H1 (cell line): ENCODE measurements at regions not wholly inside any gene's neighbourhood (a gene's known extent, or its start where the extent isn't known, plus 50 kb on each side); places are given as distances from the start of the nearest gene placed in this dataset.

Source experiments
- JUND ChIP-seq: IDR thresholded peaks from 2 replicates; pipeline ENCODE4 v1.6.1; 2011; ENCODE audit warnings: mild to moderate bottlenecking, improper control_type of control experiment, low read length
- TF ChIP-seq, protein P1 (sequence below): fragments of 300-600 bp; sonication (generic); IDR thresholded peaks from 2 replicates; pipeline ENCODE4 v1.7.1; 2012; ENCODE audit warnings: low read length, moderate library complexity, mild to moderate bottlenecking, inconsistent platforms; ENCODE audit not compliant: insufficient replicate concordance

DNA sequence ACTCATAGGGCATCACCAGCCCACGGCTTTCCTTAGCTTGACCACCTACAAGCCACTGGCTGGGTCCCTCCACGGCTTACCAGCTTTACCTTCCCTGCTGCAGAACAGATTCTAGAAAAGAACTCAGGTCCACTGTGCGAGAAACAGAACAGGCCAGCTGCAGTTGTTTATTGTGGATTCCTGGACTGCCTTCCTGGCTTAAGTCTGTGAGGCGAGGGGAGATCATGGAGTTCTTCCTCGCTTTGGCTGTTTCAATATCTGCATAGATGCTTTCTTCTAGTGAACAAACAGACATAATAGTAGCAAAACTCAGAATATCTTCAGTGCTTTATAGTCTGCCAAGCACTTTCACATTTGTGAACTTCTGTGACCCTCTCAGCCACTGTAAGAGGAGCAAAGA, 162.9 kb upstream of the HABP2 start (continued):
- TF ChIP-seq JUND = no peak
- TF ChIP-seq, protein P1, sequence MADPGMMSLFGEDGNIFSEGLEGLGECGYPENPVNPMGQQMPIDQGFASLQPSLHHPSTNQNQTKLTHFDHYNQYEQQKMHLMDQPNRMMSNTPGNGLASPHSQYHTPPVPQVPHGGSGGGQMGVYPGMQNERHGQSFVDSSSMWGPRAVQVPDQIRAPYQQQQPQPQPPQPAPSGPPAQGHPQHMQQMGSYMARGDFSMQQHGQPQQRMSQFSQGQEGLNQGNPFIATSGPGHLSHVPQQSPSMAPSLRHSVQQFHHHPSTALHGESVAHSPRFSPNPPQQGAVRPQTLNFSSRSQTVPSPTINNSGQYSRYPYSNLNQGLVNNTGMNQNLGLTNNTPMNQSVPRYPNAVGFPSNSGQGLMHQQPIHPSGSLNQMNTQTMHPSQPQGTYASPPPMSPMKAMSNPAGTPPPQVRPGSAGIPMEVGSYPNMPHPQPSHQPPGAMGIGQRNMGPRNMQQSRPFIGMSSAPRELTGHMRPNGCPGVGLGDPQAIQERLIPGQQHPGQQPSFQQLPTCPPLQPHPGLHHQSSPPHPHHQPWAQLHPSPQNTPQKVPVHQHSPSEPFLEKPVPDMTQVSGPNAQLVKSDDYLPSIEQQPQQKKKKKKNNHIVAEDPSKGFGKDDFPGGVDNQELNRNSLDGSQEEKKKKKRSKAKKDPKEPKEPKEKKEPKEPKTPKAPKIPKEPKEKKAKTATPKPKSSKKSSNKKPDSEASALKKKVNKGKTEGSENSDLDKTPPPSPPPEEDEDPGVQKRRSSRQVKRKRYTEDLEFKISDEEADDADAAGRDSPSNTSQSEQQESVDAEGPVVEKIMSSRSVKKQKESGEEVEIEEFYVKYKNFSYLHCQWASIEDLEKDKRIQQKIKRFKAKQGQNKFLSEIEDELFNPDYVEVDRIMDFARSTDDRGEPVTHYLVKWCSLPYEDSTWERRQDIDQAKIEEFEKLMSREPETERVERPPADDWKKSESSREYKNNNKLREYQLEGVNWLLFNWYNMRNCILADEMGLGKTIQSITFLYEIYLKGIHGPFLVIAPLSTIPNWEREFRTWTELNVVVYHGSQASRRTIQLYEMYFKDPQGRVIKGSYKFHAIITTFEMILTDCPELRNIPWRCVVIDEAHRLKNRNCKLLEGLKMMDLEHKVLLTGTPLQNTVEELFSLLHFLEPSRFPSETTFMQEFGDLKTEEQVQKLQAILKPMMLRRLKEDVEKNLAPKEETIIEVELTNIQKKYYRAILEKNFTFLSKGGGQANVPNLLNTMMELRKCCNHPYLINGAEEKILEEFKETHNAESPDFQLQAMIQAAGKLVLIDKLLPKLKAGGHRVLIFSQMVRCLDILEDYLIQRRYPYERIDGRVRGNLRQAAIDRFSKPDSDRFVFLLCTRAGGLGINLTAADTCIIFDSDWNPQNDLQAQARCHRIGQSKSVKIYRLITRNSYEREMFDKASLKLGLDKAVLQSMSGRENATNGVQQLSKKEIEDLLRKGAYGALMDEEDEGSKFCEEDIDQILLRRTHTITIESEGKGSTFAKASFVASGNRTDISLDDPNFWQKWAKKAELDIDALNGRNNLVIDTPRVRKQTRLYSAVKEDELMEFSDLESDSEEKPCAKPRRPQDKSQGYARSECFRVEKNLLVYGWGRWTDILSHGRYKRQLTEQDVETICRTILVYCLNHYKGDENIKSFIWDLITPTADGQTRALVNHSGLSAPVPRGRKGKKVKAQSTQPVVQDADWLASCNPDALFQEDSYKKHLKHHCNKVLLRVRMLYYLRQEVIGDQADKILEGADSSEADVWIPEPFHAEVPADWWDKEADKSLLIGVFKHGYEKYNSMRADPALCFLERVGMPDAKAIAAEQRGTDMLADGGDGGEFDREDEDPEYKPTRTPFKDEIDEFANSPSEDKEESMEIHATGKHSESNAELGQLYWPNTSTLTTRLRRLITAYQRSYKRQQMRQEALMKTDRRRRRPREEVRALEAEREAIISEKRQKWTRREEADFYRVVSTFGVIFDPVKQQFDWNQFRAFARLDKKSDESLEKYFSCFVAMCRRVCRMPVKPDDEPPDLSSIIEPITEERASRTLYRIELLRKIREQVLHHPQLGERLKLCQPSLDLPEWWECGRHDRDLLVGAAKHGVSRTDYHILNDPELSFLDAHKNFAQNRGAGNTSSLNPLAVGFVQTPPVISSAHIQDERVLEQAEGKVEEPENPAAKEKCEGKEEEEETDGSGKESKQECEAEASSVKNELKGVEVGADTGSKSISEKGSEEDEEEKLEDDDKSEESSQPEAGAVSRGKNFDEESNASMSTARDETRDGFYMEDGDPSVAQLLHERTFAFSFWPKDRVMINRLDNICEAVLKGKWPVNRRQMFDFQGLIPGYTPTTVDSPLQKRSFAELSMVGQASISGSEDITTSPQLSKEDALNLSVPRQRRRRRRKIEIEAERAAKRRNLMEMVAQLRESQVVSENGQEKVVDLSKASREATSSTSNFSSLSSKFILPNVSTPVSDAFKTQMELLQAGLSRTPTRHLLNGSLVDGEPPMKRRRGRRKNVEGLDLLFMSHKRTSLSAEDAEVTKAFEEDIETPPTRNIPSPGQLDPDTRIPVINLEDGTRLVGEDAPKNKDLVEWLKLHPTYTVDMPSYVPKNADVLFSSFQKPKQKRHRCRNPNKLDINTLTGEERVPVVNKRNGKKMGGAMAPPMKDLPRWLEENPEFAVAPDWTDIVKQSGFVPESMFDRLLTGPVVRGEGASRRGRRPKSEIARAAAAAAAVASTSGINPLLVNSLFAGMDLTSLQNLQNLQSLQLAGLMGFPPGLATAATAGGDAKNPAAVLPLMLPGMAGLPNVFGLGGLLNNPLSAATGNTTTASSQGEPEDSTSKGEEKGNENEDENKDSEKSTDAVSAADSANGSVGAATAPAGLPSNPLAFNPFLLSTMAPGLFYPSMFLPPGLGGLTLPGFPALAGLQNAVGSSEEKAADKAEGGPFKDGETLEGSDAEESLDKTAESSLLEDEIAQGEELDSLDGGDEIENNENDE = no peak
